ENCODE measurements at regions not wholly inside any gene's neighbourhood (a gene's known extent, or its start where the extent isn't known, plus 50 kb on each side); places are given as distances from the start of the nearest gene placed in this dataset.

- Histone ChIP-seq H3K9ac (ENCODE audit: low read depth in 2 of 2, low read length in 2 of 2) (no peak overlapping the region), H3K36me3 (no peaks in the 10 kb centered on the region), H3K4me3 (no peak overlapping the region), H3K9me3 (no peaks in the 10 kb centered on the region), H3K4me1 (no peaks in the 10 kb centered on the region), H3K27me3 (no peaks in the 10 kb centered on the region), H3K27ac (no peak overlapping the region)
- intact Hi-C loops (cut with DNase I) = no loop called here
- TF ChIP-seq CTCF (IDR thresholded peaks at IDR 0.05) = no peak
- DNase-seq = no peak
Observed at GRCh38 chr6:85747666-85748065, 105.0 kb upstream of the SYNCRIP start.

DNA sequence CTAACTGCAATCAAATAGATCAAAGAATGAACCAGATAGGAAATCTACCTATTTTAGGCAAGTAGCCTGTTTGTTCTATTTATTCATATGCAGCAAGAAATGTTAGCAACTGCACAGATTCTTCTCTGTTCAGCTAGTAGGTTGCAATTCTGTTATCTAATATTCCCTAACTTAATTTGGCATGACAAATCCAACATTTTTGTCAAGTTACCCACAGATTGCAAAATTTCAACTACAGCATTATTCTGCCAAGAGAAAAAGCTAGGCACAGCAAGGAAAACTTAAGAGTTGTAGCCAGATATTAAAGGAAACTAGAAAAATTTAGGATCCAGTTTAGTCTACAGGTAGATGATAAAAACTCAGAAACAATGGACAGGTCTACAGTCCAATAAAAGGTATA, 104.4 kb upstream of the SYNCRIP start:
- H3K27me3 ChIP-seq = no peaks in the 10 kb centered on the region

DNA sequence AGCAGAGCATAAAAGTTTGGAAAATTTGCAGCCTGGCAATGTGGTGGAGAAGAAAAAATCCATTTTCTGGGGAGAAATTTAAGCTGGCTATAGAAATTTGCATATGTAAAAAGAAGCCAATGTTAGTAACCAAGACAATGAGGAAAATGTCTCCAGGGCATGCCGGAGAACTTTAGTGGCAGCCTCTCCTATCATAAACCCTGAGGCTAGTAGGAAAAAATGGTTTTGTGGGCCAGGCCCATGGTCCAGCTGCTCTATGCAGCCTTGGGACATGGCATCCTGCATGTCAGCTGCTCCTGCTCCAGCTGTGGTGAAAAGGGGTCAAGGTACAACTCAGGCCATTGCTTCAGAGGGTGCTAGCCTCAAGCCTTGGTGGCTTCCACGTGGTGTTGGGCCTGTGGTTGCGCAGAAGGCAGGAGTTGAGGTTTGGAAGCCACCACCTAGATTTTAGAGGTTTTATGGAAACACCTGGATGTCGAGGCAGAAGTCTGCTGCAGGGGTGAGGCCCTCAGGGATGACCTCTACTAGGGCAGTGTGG, 101.8 kb upstream of the SYNCRIP start:
- Histone ChIP-seq H3K27ac (no peak overlapping the region), H3K27me3 (no peaks in the 10 kb centered on the region), H3K9me3 (no peaks in the 10 kb centered on the region), H3K9ac (ENCODE audit: low read depth in 2 of 2, low read length in 2 of 2) (no peak overlapping the region), H3K4me1 (no peaks in the 10 kb centered on the region), H3K36me3 (no peaks in the 10 kb centered on the region), H3K4me3 (no peak overlapping the region)
- intact Hi-C loops (cut with DNase I) = no loop called here
- DNase-seq = no peak
- no peak for TF ChIP-seq CTCF (IDR thresholded peaks at IDR 0.05)

More for the DNA sequence above, 104.4 kb upstream of the SYNCRIP start:
- Histone ChIP-seq H3K27ac (no peak overlapping the region), H3K9me3 (no peaks in the 10 kb centered on the region), H3K9ac (ENCODE audit: low read depth in 2 of 2, low read length in 2 of 2) (no peak overlapping the region), H3K4me1 (no peaks in the 10 kb centered on the region), H3K4me3 (no peak overlapping the region), H3K36me3 (no peaks in the 10 kb centered on the region)
- TF ChIP-seq CTCF (IDR thresholded peaks at IDR 0.05) = no peak
- intact Hi-C loops (cut with DNase I) = no loop called here
- DNase-seq = no peak

DNA sequence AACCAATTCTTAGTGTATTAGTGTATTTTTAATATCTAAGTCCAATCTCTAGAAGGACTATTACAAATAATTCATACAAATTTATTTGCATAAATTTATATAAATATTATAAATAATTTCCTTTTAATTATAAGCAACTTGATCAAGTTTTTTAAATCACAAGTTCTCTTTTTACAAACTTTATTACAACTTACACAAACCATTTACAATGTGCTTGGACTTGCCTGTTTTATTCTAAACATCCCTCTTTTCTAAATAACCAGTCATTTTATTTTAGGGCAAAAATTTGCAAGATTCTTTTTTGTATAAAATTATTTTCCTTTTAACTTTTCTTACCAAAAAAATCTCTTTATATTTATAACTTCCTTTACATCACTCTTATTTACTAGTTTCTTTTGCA, 83.5 kb upstream of the SYNCRIP start:
- H3K9me3 ChIP-seq = no peaks in the 10 kb centered on the region
- intact Hi-C loops (cut with DNase I) = no loop called here
- no peaks in the 10 kb centered on the region for H3K27me3 ChIP-seq
- TF ChIP-seq CTCF (IDR thresholded peaks at IDR 0.05) = no peak
- no peaks in the 10 kb centered on the region for H3K36me3 ChIP-seq
- no peaks in the 10 kb centered on the region for H3K4me1 ChIP-seq
- no peak overlapping the region for H3K27ac ChIP-seq
- no peak for DNase-seq
- no peak overlapping the region for H3K9ac ChIP-seq (ENCODE audit: low read depth in 2 of 2, low read length in 2 of 2)
- no peak overlapping the region for H3K4me3 ChIP-seq

DNA sequence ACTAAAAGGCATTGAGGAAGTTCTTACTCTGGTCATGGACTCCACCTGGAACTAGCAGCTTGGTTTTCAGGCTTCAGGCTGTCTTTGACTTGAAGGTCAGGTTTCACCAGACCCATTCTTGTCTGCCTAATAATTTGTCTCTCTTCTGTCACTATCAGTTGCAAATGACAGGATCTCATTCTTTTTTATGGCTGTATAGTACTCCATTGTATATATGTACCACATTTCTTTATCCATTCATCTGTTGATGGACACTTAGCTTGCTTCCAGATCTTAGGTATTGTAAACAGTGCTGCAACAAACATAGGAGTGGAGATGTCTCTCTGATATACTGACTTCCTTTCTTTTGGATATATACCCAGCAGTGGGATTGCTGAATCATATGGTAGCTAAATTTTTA, 73.1 kb upstream of the SYNCRIP start:
- no peaks in the 10 kb centered on the region for H3K4me1 ChIP-seq
- no peak for DNase-seq
- no peak for TF ChIP-seq CTCF (IDR thresholded peaks at IDR 0.05)
- H3K9me3 ChIP-seq = no peaks in the 10 kb centered on the region
- H3K27ac ChIP-seq = no peak overlapping the region
- H3K4me3 ChIP-seq = no peak overlapping the region
- intact Hi-C loops (cut with DNase I) = no loop called here
- no peaks in the 10 kb centered on the region for H3K36me3 ChIP-seq
- no peak overlapping the region for H3K9ac ChIP-seq (ENCODE audit: low read depth in 2 of 2, low read length in 2 of 2)
- H3K27me3 ChIP-seq = no peaks in the 10 kb centered on the region

Measured in colonic mucosa (tissue), 4 donors.